Upper lobe of left lung (tissue), 6 donors: ENCODE measurements at regions not wholly inside any gene's neighbourhood (a gene's known extent, or its start where the extent isn't known, plus 50 kb on each side); places are given as distances from the start of the nearest gene placed in this dataset.

Experiments
- ATAC-seq, 2 donors: fragments of 200-7000 bp; cut with Tn5 transposase; one replicate each; pipeline ENCODE4 v1.9.1; 2022; ENCODE audit warnings: mild to moderate bottlenecking in 2 of 2, moderate library complexity in 2 of 2; ENCODE audit not compliant: low FRiP score in 2 of 2
- DNase-seq, 2 donors: peaks; one replicate each; pipeline ENCODE4 v3.0.0-alpha.2; 2019 to 2020
- H3K27ac ChIP-seq, 4 donors: fragments of 200-600 bp; sonication (generic); one replicate each; pipeline ENCODE4 v1.5.1; 2016 to 2019
- H3K27me3 ChIP-seq, 4 donors: fragments of 200-600 bp; sonication (generic); one replicate each; pipeline ENCODE4 v1.5.1; 2017 to 2019
- H3K36me3 ChIP-seq, 4 donors: fragments of 200-600 bp; sonication (generic); one replicate each; pipeline ENCODE4 v1.5.1; 2016 to 2019
- H3K4me1 ChIP-seq, 4 donors: fragments of 200-600 bp; sonication (generic); one replicate each; pipeline ENCODE4 v1.5.1; 2018 to 2019
- H3K4me3 ChIP-seq, 4 donors: fragments of 200-600 bp; sonication (generic); one replicate each; pipeline ENCODE4 v1.5.1; 2017 to 2019; ENCODE audit warnings: mild to moderate bottlenecking in 2 of 4, moderate library complexity in 1 of 4
- H3K9me3 ChIP-seq, 4 donors: fragments of 200-600 bp; sonication (generic); one replicate each; pipeline ENCODE4 v1.5.1; 2018 to 2019
- CTCF ChIP-seq, 6 experiments: fragments of 450-650 bp in 4 of 6; fragments of 200-600 bp in 2 of 6; sonication (generic) in 2 of 6; IDR thresholded peaks; one replicate each; pipeline ENCODE4 v1.5.1; 2016 to 2019; ENCODE audit warnings: antibody characterized with exemption in 6 of 6
- EP300 ChIP-seq, 4 donors: sonication (generic); formaldehyde crosslinking; IDR thresholded peaks; one replicate each; pipeline ENCODE4 v1.5.1; 2017; ENCODE audit warnings: antibody characterized with exemption in 4 of 4, control low read depth in 2 of 4
- POLR2A ChIP-seq, 4 donors: fragments of 450-650 bp; IDR thresholded peaks; one replicate each; pipeline ENCODE4 v1.5.1; 2016 to 2017; ENCODE audit warnings: antibody characterized with exemption in 4 of 4, mild to moderate bottlenecking in 2 of 4
- POLR2AphosphoS5 ChIP-seq, 2 donors: sonication (generic); formaldehyde crosslinking; IDR thresholded peaks; one replicate each; pipeline ENCODE4 v1.5.1; 2017; ENCODE audit warnings: antibody characterized with exemption in 2 of 2
- WGBS, 2 donors: methylation state at CpG; one replicate each; pipeline ENCODE4 v1.1.5; 2017 to 2018; 5-methylcytosine and 5-hydroxymethylcytosine counted together
- donor health status: DM: no; HTN: no; CAD: no; lungs with moderate emphysema.
- donor health status: DM: no; HTN: yes; CAD: no; lungs with severe emphysema.

- ATAC-seq (no peak), DNase-seq (no peak)
- no peak overlapping the region for H3K4me3 ChIP-seq
- H3K9me3 ChIP-seq = no peaks in the 10 kb centered on the region
- 74 to 84% methylated on average over 3 of the region's 3 CpGs for WGBS, 2 donors
- no peaks in the 10 kb centered on the region for H3K36me3 ChIP-seq
- no peaks in the 10 kb centered on the region for H3K4me1 ChIP-seq
- TF ChIP-seq EP300 (IDR thresholded peaks at IDR 0.05) (no peak), POLR2A (IDR thresholded peaks at IDR 0.05) (no peak), CTCF (IDR thresholded peaks at IDR 0.05) (no peak), POLR2AphosphoS5 (IDR thresholded peaks at IDR 0.05) (no peak)
- H3K27me3 ChIP-seq = no peaks in the 10 kb centered on the region
- no peak overlapping the region for H3K27ac ChIP-seq
Observed at GRCh38 chrX:35339796-35340195, 397.2 kb downstream of the FAM47B start.

GRCh38 chrX:35340465-35340864 is 397.9 kb downstream of the FAM47B start:
- no peak for DNase-seq
- H3K9me3 ChIP-seq = no peaks in the 10 kb centered on the region
- H3K4me1 ChIP-seq = no peaks in the 10 kb centered on the region
- no peaks in the 10 kb centered on the region for H3K27me3 ChIP-seq
- no peak overlapping the region for H3K4me3 ChIP-seq
- 75 to 83% methylated on average over 1 of the region's 1 CpG for WGBS, 2 donors
- no peak for TF ChIP-seq POLR2A (IDR thresholded peaks at IDR 0.05)
- no peak for TF ChIP-seq EP300 (IDR thresholded peaks at IDR 0.05)
- TF ChIP-seq CTCF (IDR thresholded peaks at IDR 0.05) = no peak
- no peak for TF ChIP-seq POLR2AphosphoS5 (IDR thresholded peaks at IDR 0.05)
- ATAC-seq = no peak
- no peak overlapping the region for H3K27ac ChIP-seq
- no peaks in the 10 kb centered on the region for H3K36me3 ChIP-seq

- H3K27me3 ChIP-seq = no peaks in the 10 kb centered on the region
- 54 to 59% methylated on average over 1 of the region's 1 CpG for WGBS, 2 donors
- ATAC-seq = no peak
- no peaks in the 10 kb centered on the region for H3K4me1 ChIP-seq
- H3K36me3 ChIP-seq = no peaks in the 10 kb centered on the region
- H3K27ac ChIP-seq = no peak overlapping the region
- DNase-seq = no peak
- H3K4me3 ChIP-seq = no peak overlapping the region
- no peaks in the 10 kb centered on the region for H3K9me3 ChIP-seq
- TF ChIP-seq CTCF (IDR thresholded peaks at IDR 0.05) (no peak), EP300 (IDR thresholded peaks at IDR 0.05) (no peak), POLR2AphosphoS5 (IDR thresholded peaks at IDR 0.05) (no peak), POLR2A (IDR thresholded peaks at IDR 0.05) (no peak)
Observed at GRCh38 chrX:35351212-35351611, 408.6 kb downstream of the FAM47B start.

- H3K36me3 ChIP-seq = no peaks in the 10 kb centered on the region
- 80 to 96% methylated on average over 3 to 5 of the region's 5 CpGs for WGBS, 2 donors
- no peak for TF ChIP-seq POLR2A (IDR thresholded peaks at IDR 0.05)
- H3K27ac ChIP-seq = no peak overlapping the region
- DNase-seq (no peak), ATAC-seq (no peak)
- no peak overlapping the region for H3K4me3 ChIP-seq
- no peaks in the 10 kb centered on the region for H3K27me3 ChIP-seq
- no peaks in the 10 kb centered on the region for H3K9me3 ChIP-seq
- H3K4me1 ChIP-seq = no peaks in the 10 kb centered on the region
Observed at GRCh38 chrX:35351795-35352483, 409.3 kb downstream of the FAM47B start.

GRCh38 chrX:35357656-35358055 is 415.1 kb downstream of the FAM47B start:
- no peaks in the 10 kb centered on the region for H3K36me3 ChIP-seq
- WGBS, 2 donors = 64 to 69% methylated on average over 3 of the region's 3 CpGs
- no peaks in the 10 kb centered on the region for H3K9me3 ChIP-seq
- no peak for DNase-seq
- H3K27ac ChIP-seq = no peak overlapping the region
- H3K4me3 ChIP-seq = no peak overlapping the region
- no peaks in the 10 kb centered on the region for H3K4me1 ChIP-seq
- no peak for TF ChIP-seq CTCF (IDR thresholded peaks at IDR 0.05)
- no peak for TF ChIP-seq EP300 (IDR thresholded peaks at IDR 0.05)
- no peak for TF ChIP-seq POLR2A (IDR thresholded peaks at IDR 0.05)
- no peak for TF ChIP-seq POLR2AphosphoS5 (IDR thresholded peaks at IDR 0.05)
- no peaks in the 10 kb centered on the region for H3K27me3 ChIP-seq
- ATAC-seq = no peak
